SH-SY5Y (cell line): ENCODE measurements at regions not wholly inside any gene's neighbourhood (a gene's known extent, or its start where the extent isn't known, plus 50 kb on each side); places are given as distances from the start of the nearest gene placed in this dataset.

Experiments
- GATA2 ChIP-seq: IDR thresholded peaks from 2 replicates; pipeline ENCODE4 v1.6.1; 2011; ENCODE audit warnings: mild to moderate bottlenecking, low read depth, low read length
- GATA3 ChIP-seq: IDR thresholded peaks from 2 replicates; pipeline ENCODE4 v1.6.1; 2011; ENCODE audit warnings: low read depth, mild to moderate bottlenecking, low read length, moderate library complexity

DNA sequence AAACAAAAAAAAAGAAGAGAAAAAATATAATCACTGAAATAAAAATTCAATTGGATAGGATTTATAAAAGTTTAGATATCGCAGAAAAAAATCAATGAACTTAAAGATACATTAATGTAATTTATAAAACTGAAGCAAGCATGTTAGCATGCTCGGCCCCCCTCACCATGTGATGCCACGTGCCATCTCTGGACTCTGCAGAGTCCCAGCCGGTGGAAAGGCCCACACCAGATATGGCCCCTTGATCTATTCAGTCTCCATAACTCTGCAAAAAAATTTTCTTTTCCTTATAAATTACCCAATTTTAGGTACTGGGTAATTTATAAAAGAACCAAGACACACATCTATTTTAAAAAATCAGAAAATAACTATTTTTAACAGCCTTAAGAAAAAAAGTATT, 476.0 kb upstream of the ANO3 start:
- TF ChIP-seq GATA3: no peak
- no peak for TF ChIP-seq GATA2
